ENCODE measurements at regions not wholly inside any gene's neighbourhood (a gene's known extent, or its start where the extent isn't known, plus 50 kb on each side); places are given as distances from the start of the nearest gene placed in this dataset.
A peak's percentile ranks its signal among the peaks of the same experiment; 100 is the strongest.
"Not testable (repeated sequence)": the region's sequence is repeated elsewhere in the genome, so short reads cannot be mapped to it uniquely, and the experiment has no call there.

- intact Hi-C loops (cut with micrococcal nuclease) = not testable (repeated sequence)
Measured at GRCh38 chr13:79974935-79975650, 365.8 kb downstream of the SPRY2 start.

More at GRCh38 chr13:79974935-79975650, 365.8 kb downstream of the SPRY2 start:
- H3K56ac ChIP-seq (ENCODE audit: extremely low read depth, insufficient read depth, low read length); in situ Hi-C loops (cut with MboI; ENCODE audit: low sequenced_read_pairs); H3K9me1 ChIP-seq (ENCODE audit: insufficient read depth, low read length); H3K79me1 ChIP-seq (ENCODE audit: low read depth in 1 of 2, low read length in 2 of 2); H3K9me3 ChIP-seq (ENCODE audit: control insufficient read depth, insufficient read depth, low read length); H3K14ac ChIP-seq (replicated peaks; ENCODE audit: low read depth, low read length); H3K9ac ChIP-seq (ENCODE audit: low read depth, low read length); H3K27me3 ChIP-seq (ENCODE audit: control insufficient read depth, insufficient read depth, low read length); BruUV-seq (replicated peaks); dilution Hi-C loops (cut with HindIII; ENCODE audit: low sequenced_read_pairs, unreplicated experiment); CTCF ChIA-PET; H2AK9ac ChIP-seq (replicated peaks; ENCODE audit: low read depth, low read length, poor library complexity); H2BK15ac ChIP-seq (ENCODE audit: low read depth, low read length); H4K5ac ChIP-seq (ENCODE audit: low read depth, low read length); H3K27ac ChIP-seq (ENCODE audit: insufficient read depth, low read length); H4K20me1 ChIP-seq (ENCODE audit: insufficient read depth, low read length); ATAC-seq (ENCODE audit: low read depth); H3K23ac ChIP-seq (ENCODE audit: low read depth, low read length); H3K4me3 ChIP-seq (ENCODE audit: insufficient read depth, low read depth, low read length); H3K4me1 ChIP-seq (ENCODE audit: control insufficient read depth, insufficient read depth, low read length); H3K18ac ChIP-seq (ENCODE audit: low read depth, low read length); H2AFZ ChIP-seq (replicated peaks; ENCODE audit: low read length, poor library complexity); DNase-seq; H3K4me2 ChIP-seq (ENCODE audit: low read depth, low read length); H4K91ac ChIP-seq (ENCODE audit: insufficient read depth, low read depth, low read length); H2BK20ac ChIP-seq (ENCODE audit: low read depth, low read length); H3K36me3 ChIP-seq (ENCODE audit: control insufficient read depth, insufficient read depth, low read length): not testable (repeated sequence)
- Histone ChIP-seq H2BK5ac (ENCODE audit: low read depth, low read length, poor library complexity, severe bottlenecking) (peak overlapping the region; percentile 47), H4K8ac (ENCODE audit: low read depth in 2 of 2, low read length in 2 of 2) (peak overlapping the region in 1 of 2 experiments; percentile 2; a peak in 1 of 4 replicates), H2BK120ac (ENCODE audit: low read depth, low read length) (peak overlapping the region; percentile 54; the same call in 1 of the 2 replicates), H2AK5ac (ENCODE audit: low read depth, low read length) (0 out of 2 replicates have a peak overlapping the region, but pooled peaks have one; percentile 23), H3K4ac (ENCODE audit: low read depth, low read length) (peak overlapping the region; percentile 50; the same call in 1 of the 2 replicates)
- POLR2A ChIA-PET (ENCODE audit: unreplicated experiment) = interaction anchor here (0.6 kb wide), 1 partner anchor 121 kb away, joined by 3 read pairs; no protein-coding TSS in a partner anchor
- 100% methylated on average over 1 of the region's 7 CpGs; no CpG with 5 or more reads in 1 of the 2 experiments for WGBS, 2 experiments (ENCODE audit: extremely low coverage in 2 of 2, insufficient read length in 1 of 2)

Data from IMR-90 (cell line).